ENCODE measurements at regions not wholly inside any gene's neighbourhood (a gene's known extent, or its start where the extent isn't known, plus 50 kb on each side); places are given as distances from the start of the nearest gene placed in this dataset.

DNA sequence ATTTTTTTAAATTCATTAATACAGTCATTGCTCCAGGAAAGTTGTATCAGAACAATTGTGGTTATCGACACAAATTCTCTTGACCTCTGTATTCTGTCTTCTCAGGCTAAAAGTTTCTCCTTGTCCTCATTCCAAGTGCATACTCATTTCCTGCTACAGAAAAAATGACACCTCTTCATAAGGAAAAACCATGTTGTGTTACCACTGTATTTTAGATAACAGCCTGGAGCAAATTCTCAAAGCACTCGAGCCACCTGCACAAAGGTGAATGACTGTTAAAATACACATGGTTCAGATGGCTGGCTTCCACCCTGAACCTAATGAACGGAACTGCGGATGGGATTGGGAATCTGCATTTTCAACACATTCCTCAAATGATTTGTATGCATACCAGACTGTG, 586.5 kb downstream of the EPHA4 start:
- POLR2A ChIA-PET: no interaction called here
- no peak for DNase-seq (ENCODE audit: extremely low spot score)
- no peak for TF ChIP-seq FOXA1 (IDR thresholded peaks at IDR 0.05)
- TF ChIP-seq SP1 (IDR thresholded peaks at IDR 0.05): no peak
- no peak for TF ChIP-seq ARNT (IDR thresholded peaks at IDR 0.05)
- TF ChIP-seq ZNF384 (IDR thresholded peaks at IDR 0.05): no peak
- TF ChIP-seq NFRKB (IDR thresholded peaks at IDR 0.05): no peak
- no peak for TF ChIP-seq ELF4 (IDR thresholded peaks at IDR 0.05)
- TF ChIP-seq, protein P1, sequence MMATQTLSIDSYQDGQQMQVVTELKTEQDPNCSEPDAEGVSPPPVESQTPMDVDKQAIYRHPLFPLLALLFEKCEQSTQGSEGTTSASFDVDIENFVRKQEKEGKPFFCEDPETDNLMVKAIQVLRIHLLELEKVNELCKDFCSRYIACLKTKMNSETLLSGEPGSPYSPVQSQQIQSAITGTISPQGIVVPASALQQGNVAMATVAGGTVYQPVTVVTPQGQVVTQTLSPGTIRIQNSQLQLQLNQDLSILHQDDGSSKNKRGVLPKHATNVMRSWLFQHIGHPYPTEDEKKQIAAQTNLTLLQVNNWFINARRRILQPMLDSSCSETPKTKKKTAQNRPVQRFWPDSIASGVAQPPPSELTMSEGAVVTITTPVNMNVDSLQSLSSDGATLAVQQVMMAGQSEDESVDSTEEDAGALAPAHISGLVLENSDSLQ (IDR thresholded peaks at IDR 0.05): no peak
- no peak for TF ChIP-seq CTBP1 (IDR thresholded peaks at IDR 0.05; ENCODE audit: borderline replicate concordance)
- CTCF ChIA-PET: no interaction called here

DNA sequence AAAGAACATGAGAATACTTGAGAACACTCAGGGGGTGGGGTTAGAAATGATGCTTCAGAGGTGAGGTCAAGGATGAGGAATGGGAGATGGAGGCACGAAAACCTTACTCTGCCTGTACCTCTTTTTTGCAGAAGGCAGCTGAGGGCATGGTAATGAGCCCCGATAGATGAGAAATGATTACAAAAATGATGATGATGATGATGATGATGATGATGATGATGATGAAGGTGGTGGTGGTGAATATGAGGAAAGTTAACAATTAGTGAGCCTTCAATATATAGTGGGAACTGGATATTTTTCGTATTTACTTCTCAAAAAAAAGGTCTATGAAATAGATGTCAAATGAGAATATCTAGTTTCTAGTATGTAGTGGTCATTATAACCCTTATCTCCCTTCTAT, 584.3 kb downstream of the EPHA4 start:
- TF ChIP-seq SUZ12 (IDR thresholded peaks at IDR 0.05) (no peak), FOXA1 (IDR thresholded peaks at IDR 0.05) (no peak), ARNT (IDR thresholded peaks at IDR 0.05) (no peak), ELF4 (IDR thresholded peaks at IDR 0.05) (no peak), FOXM1 (IDR thresholded peaks at IDR 0.05; ENCODE audit: borderline replicate concordance) (no peak), ZNF384 (IDR thresholded peaks at IDR 0.05) (no peak), NFRKB (IDR thresholded peaks at IDR 0.05) (no peak), CTBP1 (IDR thresholded peaks at IDR 0.05; ENCODE audit: borderline replicate concordance) (no peak), L3MBTL2 (conservative IDR thresholded peaks at IDR 0.05) (no peak), TARDBP (IDR thresholded peaks at IDR 0.05) (no peak), FOXK2 (IDR thresholded peaks at IDR 0.05) (no peak), HDGF (IDR thresholded peaks at IDR 0.05; ENCODE audit: borderline replicate concordance) (no peak), LEF1 (IDR thresholded peaks at IDR 0.05; ENCODE audit: borderline replicate concordance) (no peak), SP1 (IDR thresholded peaks at IDR 0.05) (no peak), BHLHE40 (IDR thresholded peaks at IDR 0.05; ENCODE audit: borderline replicate concordance) (no peak)
- TF ChIP-seq, protein P1 (IDR thresholded peaks at IDR 0.05): no peak
- POLR2A ChIA-PET: no interaction called here
- CTCF ChIA-PET: no interaction called here
- DNase-seq (ENCODE audit: extremely low spot score): no peak

GRCh38 chr2:220991972-220992371, 580.1 kb downstream of the EPHA4 start:
- CTCF ChIA-PET: no interaction called here
- DNase-seq (ENCODE audit: extremely low spot score): no peak
- no peak for TF ChIP-seq ZNF384 (IDR thresholded peaks at IDR 0.05)
- POLR2A ChIA-PET: no interaction called here

GRCh38 chr2:220994846-220995245, 577.3 kb downstream of the EPHA4 start:
- DNase-seq (ENCODE audit: extremely low spot score): no peak
- ChIA-PET POLR2A (no interaction called here), CTCF (interaction anchor here (0.6 kb wide), 1 partner anchor 1024 kb away, joined by 3 read pairs; no protein-coding TSS in a partner anchor)
- no peak for TF ChIP-seq L3MBTL2 (conservative IDR thresholded peaks at IDR 0.05)
- TF ChIP-seq FOXM1 (IDR thresholded peaks at IDR 0.05; ENCODE audit: borderline replicate concordance): no peak
- TF ChIP-seq CTBP1 (IDR thresholded peaks at IDR 0.05; ENCODE audit: borderline replicate concordance): no peak
- no peak for TF ChIP-seq TARDBP (IDR thresholded peaks at IDR 0.05)
- no peak for TF ChIP-seq SP1 (IDR thresholded peaks at IDR 0.05)
- TF ChIP-seq HDGF (IDR thresholded peaks at IDR 0.05; ENCODE audit: borderline replicate concordance): no peak
- TF ChIP-seq FOXA1 (IDR thresholded peaks at IDR 0.05): no peak
- TF ChIP-seq, protein P1 (IDR thresholded peaks at IDR 0.05): no peak
- TF ChIP-seq SUZ12 (IDR thresholded peaks at IDR 0.05): no peak
- TF ChIP-seq ELF4 (IDR thresholded peaks at IDR 0.05): no peak
- TF ChIP-seq LEF1 (IDR thresholded peaks at IDR 0.05; ENCODE audit: borderline replicate concordance): no peak
- no peak for TF ChIP-seq NFRKB (IDR thresholded peaks at IDR 0.05)
- no peak for TF ChIP-seq FOXK2 (IDR thresholded peaks at IDR 0.05)
- TF ChIP-seq BHLHE40 (IDR thresholded peaks at IDR 0.05; ENCODE audit: borderline replicate concordance): no peak
- no peak for TF ChIP-seq ARNT (IDR thresholded peaks at IDR 0.05)
- no peak for TF ChIP-seq ZNF384 (IDR thresholded peaks at IDR 0.05)

DNA sequence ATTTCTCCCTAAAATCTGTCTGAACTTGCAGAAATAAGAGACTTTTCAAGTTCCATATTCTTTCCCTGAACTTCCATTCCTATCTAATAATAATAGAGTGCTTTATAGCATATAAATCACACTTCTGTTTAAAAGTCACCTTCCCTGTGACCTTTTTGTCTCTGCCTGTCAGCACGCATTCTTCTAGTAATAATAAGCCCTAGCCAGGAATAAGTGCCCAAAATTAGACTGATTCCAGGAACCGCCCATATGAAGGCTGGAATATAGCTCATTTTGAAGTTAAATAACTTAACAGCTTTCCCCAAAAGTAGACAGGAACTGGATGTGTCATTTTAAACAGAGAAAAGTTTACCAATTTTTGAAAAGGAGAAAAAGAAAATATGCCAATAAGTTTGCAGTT, 576.5 kb downstream of the EPHA4 start:
- CTCF ChIA-PET: interaction anchor here (0.6 to 0.7 kb wide), 2 partner anchors 59 to 1003 kb away, joined by 3 read pairs; no protein-coding TSS in a partner anchor
- DNase-seq (ENCODE audit: extremely low spot score): no peak
- POLR2A ChIA-PET: no interaction called here
- no peak for TF ChIP-seq ZNF384 (IDR thresholded peaks at IDR 0.05)
- TF ChIP-seq, protein P1 (IDR thresholded peaks at IDR 0.05): peak; percentile 46

DNA sequence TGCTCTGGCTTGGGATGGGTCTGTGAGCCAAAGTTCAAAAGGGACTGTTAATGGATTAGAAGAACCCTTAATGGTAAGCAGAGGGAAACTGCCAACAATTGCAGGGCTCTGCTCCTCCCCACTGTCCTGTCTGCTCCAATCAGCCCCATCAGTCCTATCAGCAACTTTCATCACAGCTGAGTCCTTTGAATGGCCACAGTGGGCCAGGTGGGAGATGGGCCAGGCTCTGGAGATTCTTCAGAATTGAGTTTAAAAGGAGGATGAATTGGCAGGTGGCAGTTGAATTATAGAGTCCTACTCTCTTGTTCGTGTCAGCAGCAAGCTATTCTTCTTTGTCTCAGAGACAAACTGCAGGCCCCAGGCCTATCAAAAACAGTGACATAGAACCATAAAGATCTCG, 573.9 kb downstream of the EPHA4 start:
- POLR2A ChIA-PET: no interaction called here
- CTCF ChIA-PET: no interaction called here
- DNase-seq (ENCODE audit: extremely low spot score): no peak
- no peak for TF ChIP-seq FOXK2 (IDR thresholded peaks at IDR 0.05)
- TF ChIP-seq SUZ12 (IDR thresholded peaks at IDR 0.05): no peak
- TF ChIP-seq BHLHE40 (IDR thresholded peaks at IDR 0.05; ENCODE audit: borderline replicate concordance): no peak

GRCh38 chr2:220999356-220999755, 572.7 kb downstream of the EPHA4 start:
- no peak for TF ChIP-seq HDGF (IDR thresholded peaks at IDR 0.05; ENCODE audit: borderline replicate concordance)
- TF ChIP-seq ARNT (IDR thresholded peaks at IDR 0.05): no peak
- TF ChIP-seq L3MBTL2 (conservative IDR thresholded peaks at IDR 0.05): no peak
- no peak for TF ChIP-seq SP1 (IDR thresholded peaks at IDR 0.05)
- TF ChIP-seq FOXA1 (IDR thresholded peaks at IDR 0.05): no peak
- TF ChIP-seq SUZ12 (IDR thresholded peaks at IDR 0.05): no peak
- TF ChIP-seq FOXM1 (IDR thresholded peaks at IDR 0.05; ENCODE audit: borderline replicate concordance): no peak
- TF ChIP-seq NFRKB (IDR thresholded peaks at IDR 0.05): no peak
- TF ChIP-seq BHLHE40 (IDR thresholded peaks at IDR 0.05; ENCODE audit: borderline replicate concordance): no peak
- no peak for TF ChIP-seq LEF1 (IDR thresholded peaks at IDR 0.05; ENCODE audit: borderline replicate concordance)
- no peak for TF ChIP-seq FOXK2 (IDR thresholded peaks at IDR 0.05)
- TF ChIP-seq CTBP1 (IDR thresholded peaks at IDR 0.05; ENCODE audit: borderline replicate concordance): no peak
- no peak for DNase-seq (ENCODE audit: extremely low spot score)
- POLR2A ChIA-PET: interaction anchor here (0.7 kb wide), 1 partner anchor 37 kb away, joined by 3 read pairs; no protein-coding TSS in a partner anchor
- CTCF ChIA-PET: no interaction called here

All from HEK293T (cell line).